Fibroblast of lung (primary cell): ENCODE measurements at regions not wholly inside any gene's neighbourhood (a gene's known extent, or its start where the extent isn't known, plus 50 kb on each side); places are given as distances from the start of the nearest gene placed in this dataset.

Experiments used
- DNase-seq, 2 donors: peaks; one replicate each; pipeline versions ENCODE4 v3.0.0 to v3.0.0-alpha.2; 2010; ENCODE audit warnings: low read depth in 2 of 2
- H2AFZ ChIP-seq: 2 replicates; pipeline ENCODE4 v1.5.1; 2012; ENCODE audit warnings: low read length, control low read depth, inconsistent platforms
- H3K27ac ChIP-seq: 2 replicates; pipeline ENCODE4 v1.5.1; 2011; ENCODE audit warnings: low read length, control low read depth; ENCODE audit not compliant: insufficient read depth
- H3K27me3 ChIP-seq: 2 replicates; pipeline ENCODE4 v1.5.1; 2011; ENCODE audit warnings: mild to moderate bottlenecking, low read length; ENCODE audit not compliant: control insufficient read depth, insufficient read depth
- H3K36me3 ChIP-seq: 2 replicates; pipeline ENCODE4 v1.5.1; 2011; ENCODE audit warnings: low read length; ENCODE audit not compliant: control insufficient read depth, insufficient read depth
- H3K4me1 ChIP-seq: 2 replicates; pipeline ENCODE4 v1.5.1; 2011; ENCODE audit warnings: low read length; ENCODE audit not compliant: control insufficient read depth, insufficient read depth; ENCODE audit errors: extremely low read depth
- H3K4me2 ChIP-seq: 2 replicates; pipeline ENCODE4 v1.5.1; 2011; ENCODE audit warnings: low read length, control low read depth; ENCODE audit not compliant: insufficient read depth; ENCODE audit errors: extremely low read depth
- H3K4me3 ChIP-seq, 4 experiments: fragments of 200-600 bp in 1 of 4; sonication (generic) in 1 of 4; replicated peaks in 1 of 4; 2 replicates each; pipeline ENCODE4 v1.5.1; 2011 to 2016; ENCODE audit warnings: low read length in 4 of 4, low read depth in 3 of 4, mild to moderate bottlenecking in 3 of 4, control low read depth in 2 of 4, inconsistent platforms in 1 of 4, mixed read lengths in 1 of 4; ENCODE audit not compliant: insufficient read depth in 1 of 4; ENCODE audit errors: control extremely low read depth in 1 of 4
- H3K79me2 ChIP-seq: 2 replicates; pipeline ENCODE4 v1.5.1; 2012; ENCODE audit warnings: mild to moderate bottlenecking, low read length, inconsistent platforms; ENCODE audit not compliant: control insufficient read depth, insufficient read depth
- H3K9ac ChIP-seq: 2 replicates; pipeline ENCODE4 v1.5.1; 2011; ENCODE audit warnings: mild to moderate bottlenecking, low read length, control low read depth; ENCODE audit not compliant: insufficient read depth
- H3K9me3 ChIP-seq: 2 replicates; pipeline ENCODE4 v1.5.1; 2012; ENCODE audit warnings: low read depth, low read length; ENCODE audit not compliant: control insufficient read depth, insufficient read depth
- H4K20me1 ChIP-seq: 2 replicates; pipeline ENCODE4 v1.5.1; 2011; ENCODE audit warnings: low read length; ENCODE audit not compliant: control insufficient read depth, insufficient read depth; ENCODE audit errors: extremely low read depth
- CTCF ChIP-seq, 2 donors: IDR thresholded peaks in 1 of 2; conservative IDR thresholded peaks in 1 of 2; 1 replicate in 1 of 2; 2 replicates in 1 of 2; pipeline ENCODE4 v1.5.1; 2011 to 2012; ENCODE audit warnings: low read length in 2 of 2, control low read depth in 1 of 2, inconsistent platforms in 1 of 2, low read depth in 1 of 2, mild to moderate bottlenecking in 1 of 2
- EZH2 ChIP-seq: IDR thresholded peaks from 2 replicates; pipeline ENCODE4 v1.5.1; 2012; ENCODE audit warnings: low read length, control low read depth, mild to moderate bottlenecking; ENCODE audit errors: missing control alignments

- no peaks in the 10 kb centered on the region for H3K27me3 ChIP-seq
- DNase-seq, result no peak
Observed at GRCh38 chrX:42462917-42463316, 315.0 kb downstream of the PPP1R2C start.

GRCh38 chrX:42460706-42461105, 317.3 kb downstream of the PPP1R2C start:
- Histone ChIP-seq H2AFZ (no peak overlapping the region), H3K9ac (no peak overlapping the region), H4K20me1 (no peaks in the 10 kb centered on the region), H3K79me2 (no peaks in the 10 kb centered on the region), H3K9me3 (no peaks in the 10 kb centered on the region), H3K27me3 (no peaks in the 10 kb centered on the region), H3K4me3 (no peak overlapping the region), H3K4me1 (no peaks in the 10 kb centered on the region), H3K27ac (no peak overlapping the region), H3K4me2 (no peak overlapping the region), H3K36me3 (no peaks in the 10 kb centered on the region)
- no peak for DNase-seq
- no peak for TF ChIP-seq EZH2
- no peak for TF ChIP-seq CTCF (conservative IDR thresholded peaks at IDR 0.05 in 1 of 2, IDR thresholded peaks at IDR 0.05 in 1 of 2; ENCODE audit: low read depth in 1 of 2, low read length in 2 of 2)

More at GRCh38 chrX:42462917-42463316, 315.0 kb downstream of the PPP1R2C start:
- no peak overlapping the region for H3K4me2 ChIP-seq
- H3K4me3 ChIP-seq, result no peak overlapping the region
- H3K36me3 ChIP-seq, result no peaks in the 10 kb centered on the region
- H3K27ac ChIP-seq, result no peak overlapping the region
- H3K9ac ChIP-seq, result no peak overlapping the region
- no peak overlapping the region for H2AFZ ChIP-seq
- H3K9me3 ChIP-seq, result no peaks in the 10 kb centered on the region
- H3K4me1 ChIP-seq, result no peaks in the 10 kb centered on the region
- no peak for TF ChIP-seq EZH2
- TF ChIP-seq CTCF (conservative IDR thresholded peaks at IDR 0.05 in 1 of 2, IDR thresholded peaks at IDR 0.05 in 1 of 2; ENCODE audit: low read depth in 1 of 2, low read length in 2 of 2), result no peak
- H4K20me1 ChIP-seq, result no peaks in the 10 kb centered on the region
- no peaks in the 10 kb centered on the region for H3K79me2 ChIP-seq

- H3K4me3 ChIP-seq, result no peak overlapping the region
- no peak overlapping the region for H3K9ac ChIP-seq
- TF ChIP-seq CTCF (conservative IDR thresholded peaks at IDR 0.05 in 1 of 2, IDR thresholded peaks at IDR 0.05 in 1 of 2; ENCODE audit: low read depth in 1 of 2, low read length in 2 of 2) (no peak), EZH2 (no peak)
- H3K36me3 ChIP-seq, result no peaks in the 10 kb centered on the region
- H4K20me1 ChIP-seq, result no peaks in the 10 kb centered on the region
- H3K4me2 ChIP-seq, result no peak overlapping the region
- no peak overlapping the region for H2AFZ ChIP-seq
- H3K27ac ChIP-seq, result no peak overlapping the region
- no peaks in the 10 kb centered on the region for H3K79me2 ChIP-seq
- H3K4me1 ChIP-seq, result no peaks in the 10 kb centered on the region
- no peak for DNase-seq
- H3K9me3 ChIP-seq, result no peaks in the 10 kb centered on the region
- H3K27me3 ChIP-seq, result no peaks in the 10 kb centered on the region
Observed at GRCh38 chrX:42459735-42460134, 318.2 kb downstream of the PPP1R2C start.
